DOHH2 (cell line): ENCODE measurements at regions not wholly inside any gene's neighbourhood (a gene's known extent, or its start where the extent isn't known, plus 50 kb on each side); places are given as distances from the start of the nearest gene placed in this dataset.

Experiments
- H3F3A ChIP-seq: fragments of 200-600 bp; sonication (generic), shearing (Covaris generic); 2 replicates; pipeline ENCODE4 v1.6.0; 2016; ENCODE audit warnings: antibody characterized with exemption, mild to moderate bottlenecking; ENCODE audit not compliant: control insufficient read depth, insufficient read depth
- H3K27ac ChIP-seq: fragments of 200-600 bp; sonication (generic); 2 replicates; pipeline ENCODE4 v1.5.1; 2014; ENCODE audit warnings: low read depth, mild to moderate bottlenecking, low read length, moderate library complexity
- H3K27me3 ChIP-seq: fragments of 200-600 bp; sonication (generic); 2 replicates; pipeline ENCODE4 v1.6.1; 2014; ENCODE audit warnings: mild to moderate bottlenecking, low read length, mixed read lengths; ENCODE audit not compliant: control insufficient read depth
- H3K36me3 ChIP-seq: fragments of 200-600 bp; sonication (generic); 2 replicates; pipeline ENCODE4 v1.6.1; 2014; ENCODE audit warnings: mild to moderate bottlenecking, low read length, moderate library complexity, mixed read lengths; ENCODE audit not compliant: control insufficient read depth
- H3K4me1 ChIP-seq: fragments of 200-600 bp; sonication (generic); 2 replicates; pipeline ENCODE4 v1.6.1; 2014; ENCODE audit warnings: mild to moderate bottlenecking, low read length, mixed read lengths; ENCODE audit not compliant: control insufficient read depth
- H3K4me2 ChIP-seq: fragments of 200-600 bp; sonication (generic); 2 replicates; pipeline ENCODE4 v1.6.0; 2014; ENCODE audit warnings: mild to moderate bottlenecking, low read length, moderate library complexity
- H3K4me3 ChIP-seq: fragments of 200-600 bp; sonication (generic); 2 replicates; pipeline ENCODE4 v1.5.1; 2014; ENCODE audit warnings: mild to moderate bottlenecking, low read length, mixed read lengths
- H3K79me2 ChIP-seq: fragments of 200-600 bp; sonication (generic); 2 replicates; pipeline ENCODE4 v1.6.1; 2014; ENCODE audit warnings: mild to moderate bottlenecking, low read length, mixed read lengths; ENCODE audit not compliant: control insufficient read depth
- H3K9me2 ChIP-seq: fragments of 200-600 bp; sonication (generic); replicated peaks from 2 replicates; pipeline ENCODE4 v1.6.1; 2014; ENCODE audit warnings: mild to moderate bottlenecking, low read length, mixed read lengths; ENCODE audit not compliant: control insufficient read depth
- H3K9me3 ChIP-seq: fragments of 200-600 bp; sonication (generic); 2 replicates; pipeline ENCODE4 v1.6.1; 2014; ENCODE audit warnings: antibody characterized with exemption, low read length, mixed read lengths; ENCODE audit not compliant: control insufficient read depth, insufficient read depth
- H4K20me1 ChIP-seq: fragments of 200-600 bp; sonication (generic); 2 replicates; pipeline ENCODE4 v1.6.0; 2014; ENCODE audit warnings: low read depth, mild to moderate bottlenecking, antibody characterized with exemption, low read length, moderate library complexity; ENCODE audit not compliant: control insufficient read depth, insufficient read depth
- CTCF ChIP-seq: fragments of 200-600 bp; sonication (generic); IDR thresholded peaks from one replicate; pipeline ENCODE4 v1.5.1; 2014; ENCODE audit warnings: antibody characterized with exemption, mild to moderate bottlenecking, low read depth, low read length; ENCODE audit not compliant: poor library complexity, severe bottlenecking
- EZH2phosphoT487 ChIP-seq: fragments of 200-600 bp; sonication (generic); IDR thresholded peaks from 2 replicates; pipeline ENCODE4 v1.6.1; 2017; ENCODE audit warnings: borderline replicate concordance, mild to moderate bottlenecking, antibody characterized with exemption, low read length, moderate library complexity, mixed read lengths

GRCh38 chr4:181176306-181176705, 1066.9 kb upstream of the TENM3 start:
- Histone ChIP-seq H3K4me1 (no peaks in the 10 kb centered on the region), H3K4me3 (no peak overlapping the region), H4K20me1 (no peaks in the 10 kb centered on the region), H3K79me2 (no peaks in the 10 kb centered on the region), H3K36me3 (no peaks in the 10 kb centered on the region), H3K9me3 (no peaks in the 10 kb centered on the region), H3K27me3 (no peaks in the 10 kb centered on the region), H3K9me2 (no peaks in the 10 kb centered on the region), H3F3A (no peaks in the 10 kb centered on the region), H3K4me2 (no peak overlapping the region), H3K27ac (no peak overlapping the region)
- TF ChIP-seq EZH2phosphoT487: no peak
- no peak for TF ChIP-seq CTCF

GRCh38 chr4:181181331-181181730, 1061.9 kb upstream of the TENM3 start:
- Histone ChIP-seq H3K79me2 (no peaks in the 10 kb centered on the region), H3K4me1 (no peaks in the 10 kb centered on the region), H3K36me3 (no peaks in the 10 kb centered on the region), H3K9me3 (no peaks in the 10 kb centered on the region), H3F3A (no peaks in the 10 kb centered on the region), H3K9me2 (no peaks in the 10 kb centered on the region), H3K27ac (no peak overlapping the region), H3K27me3 (no peaks in the 10 kb centered on the region), H4K20me1 (no peaks in the 10 kb centered on the region), H3K4me3 (no peak overlapping the region), H3K4me2 (no peak overlapping the region)
- TF ChIP-seq EZH2phosphoT487: no peak
- TF ChIP-seq CTCF: no peak

GRCh38 chr4:181189751-181190150, 1053.5 kb upstream of the TENM3 start:
- Histone ChIP-seq H3K9me3 (no peaks in the 10 kb centered on the region), H3K27me3 (no peaks in the 10 kb centered on the region), H3K4me3 (no peak overlapping the region), H3K79me2 (no peaks in the 10 kb centered on the region), H4K20me1 (no peaks in the 10 kb centered on the region), H3F3A (no peaks in the 10 kb centered on the region), H3K4me1 (no peaks in the 10 kb centered on the region), H3K4me2 (no peak overlapping the region), H3K36me3 (no peaks in the 10 kb centered on the region), H3K27ac (no peak overlapping the region), H3K9me2 (no peaks in the 10 kb centered on the region)
- TF ChIP-seq CTCF (no peak), EZH2phosphoT487 (no peak)
